PC-3 (cell line): ENCODE measurements at regions not wholly inside any gene's neighbourhood (a gene's known extent, or its start where the extent isn't known, plus 50 kb on each side); places are given as distances from the start of the nearest gene placed in this dataset.

Experiments used
- CTCF ChIP-seq: fragments of 300-600 bp; sonication (generic); conservative IDR thresholded peaks from 2 replicates; pipeline ENCODE4 v1.5.1; 2017; ENCODE audit warnings: antibody characterized with exemption, low read depth, mild to moderate bottlenecking, low read length
- EZH2 ChIP-seq: fragments of 300-600 bp; sonication (generic); IDR thresholded peaks from one replicate; pipeline ENCODE4 v1.6.1; 2017; ENCODE audit warnings: antibody characterized with exemption, mild to moderate bottlenecking, low read length; ENCODE audit not compliant: unreplicated experiment

- TF ChIP-seq CTCF: peak; percentile 80
- TF ChIP-seq EZH2: no peak
Measured at GRCh38 chr12:39145175-39145999, 240.0 kb upstream of the CPNE8 start.
